ENCODE measurements at regions not wholly inside any gene's neighbourhood (a gene's known extent, or its start where the extent isn't known, plus 50 kb on each side); places are given as distances from the start of the nearest gene placed in this dataset.

DNA sequence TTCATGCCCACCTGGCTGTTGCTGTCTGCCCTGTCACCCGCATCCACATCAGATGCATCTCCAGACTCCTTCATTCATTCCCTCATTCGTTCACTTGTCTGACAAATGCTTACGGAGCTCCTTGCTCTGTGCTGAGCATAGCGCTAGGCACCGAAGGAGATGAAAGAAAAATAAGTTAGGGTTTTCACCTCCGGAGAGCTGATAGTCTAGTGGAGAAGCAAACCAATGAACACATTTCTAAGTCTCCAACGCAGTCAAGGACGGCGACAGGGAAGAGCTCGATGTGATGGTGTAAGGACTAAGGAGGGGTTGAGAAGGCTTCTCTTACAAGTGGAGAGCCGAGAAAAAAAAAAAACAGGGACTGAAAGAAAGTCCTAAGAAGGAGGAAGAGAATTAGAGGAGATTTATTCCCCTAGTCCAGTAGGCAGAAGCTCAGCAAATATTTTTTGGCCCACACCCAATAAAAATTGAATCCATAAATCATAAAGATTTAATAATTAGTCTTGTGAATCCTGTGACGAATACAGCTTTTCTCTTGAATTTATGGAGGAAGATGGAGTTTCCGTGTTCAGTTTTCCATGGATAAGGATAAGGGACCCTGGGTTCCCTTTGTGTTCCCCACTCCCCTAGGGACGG is 127.2 kb upstream of the DLG1 start:
- H3K27me3 ChIP-seq (replicated peaks; ENCODE audit: insufficient read depth): peaks cover 7% of the 10 kb centered on the region; the same call in 1 of the 2 replicates
- no peaks in the 10 kb centered on the region for H3K9me2 ChIP-seq (ENCODE audit: insufficient read depth)
- peaks cover 12% of the 10 kb centered on the region for H3K4me1 ChIP-seq (ENCODE audit: insufficient read depth)
- H3K9ac ChIP-seq: no peak overlapping the region
- H3K27ac ChIP-seq: no peak overlapping the region
- TF ChIP-seq EZH2 (IDR thresholded peaks at IDR 0.05; ENCODE audit: insufficient read depth, poor library complexity, severe bottlenecking) (no peak), EZH2phosphoT487 (IDR thresholded peaks at IDR 0.05; ENCODE audit: insufficient read depth, low read depth) (no peak)
- H3K4me2 ChIP-seq (ENCODE audit: unreplicated experiment): no peak overlapping the region
- 84 to 87% methylated on average over 14 of the region's 14 CpGs for WGBS, 2 experiments (ENCODE audit: low coverage in 1 of 2, low lambda C conversion rate in 2 of 2, missing lambda C conversion rate in 2 of 2)
- H3F3A ChIP-seq (ENCODE audit: insufficient read depth): peaks cover 1% of the 10 kb centered on the region; the same call in 1 of the 2 replicates
- H2AFZ ChIP-seq: no peak overlapping the region
- DNase-seq: no peak
- H3K4me3 ChIP-seq: no peak overlapping the region
- H3K36me3 ChIP-seq (ENCODE audit: low read depth): no peaks in the 10 kb centered on the region
- H3K79me2 ChIP-seq (ENCODE audit: insufficient read depth): no peaks in the 10 kb centered on the region
- in situ Hi-C loops (cut with MboI): no loop called here
- no peaks in the 10 kb centered on the region for H3K9me3 ChIP-seq (ENCODE audit: low read depth)
- no peaks in the 10 kb centered on the region for H4K20me1 ChIP-seq (ENCODE audit: insufficient read depth)

- Histone ChIP-seq H3F3A (ENCODE audit: insufficient read depth) (no peaks in the 10 kb centered on the region), H3K4me3 (no peak overlapping the region), H3K27me3 (replicated peaks; ENCODE audit: insufficient read depth) (peaks cover 9% of the 10 kb centered on the region), H3K9me3 (ENCODE audit: low read depth) (no peaks in the 10 kb centered on the region), H3K9ac (no peak overlapping the region), H3K36me3 (ENCODE audit: low read depth) (no peaks in the 10 kb centered on the region), H2AFZ (no peak overlapping the region), H3K4me1 (ENCODE audit: insufficient read depth) (peaks cover 11% of the 10 kb centered on the region; the same call in 1 of the 2 replicates), H3K27ac (no peak overlapping the region), H3K79me2 (ENCODE audit: insufficient read depth) (no peaks in the 10 kb centered on the region), H4K20me1 (ENCODE audit: insufficient read depth) (no peaks in the 10 kb centered on the region), H3K4me2 (ENCODE audit: unreplicated experiment) (no peak overlapping the region), H3K9me2 (ENCODE audit: insufficient read depth) (no peaks in the 10 kb centered on the region)
- WGBS, 2 experiments (ENCODE audit: low coverage in 1 of 2, low lambda C conversion rate in 2 of 2, missing lambda C conversion rate in 2 of 2): 78 to 81% methylated on average over 14 of the region's 14 CpGs
- DNase-seq: no peak
- in situ Hi-C loops (cut with MboI): no loop called here
- TF ChIP-seq EZH2phosphoT487 (IDR thresholded peaks at IDR 0.05; ENCODE audit: insufficient read depth, low read depth): no peak
- no peak for TF ChIP-seq EZH2 (IDR thresholded peaks at IDR 0.05; ENCODE audit: insufficient read depth, poor library complexity, severe bottlenecking)
Observed at GRCh38 chr3:197424674-197425484, 126.5 kb upstream of the DLG1 start.

GRCh38 chr3:197424266-197424665 is 125.9 kb upstream of the DLG1 start:
- no peak for DNase-seq
- no peaks in the 10 kb centered on the region for H3K9me2 ChIP-seq (ENCODE audit: insufficient read depth)
- H3F3A ChIP-seq (ENCODE audit: insufficient read depth): no peaks in the 10 kb centered on the region
- in situ Hi-C loops (cut with MboI): no loop called here
- H3K9me3 ChIP-seq (ENCODE audit: low read depth): no peaks in the 10 kb centered on the region
- WGBS, 2 experiments (ENCODE audit: low coverage in 1 of 2, low lambda C conversion rate in 2 of 2, missing lambda C conversion rate in 2 of 2): 79 to 82% methylated on average over 11 of the region's 11 CpGs
- no peaks in the 10 kb centered on the region for H4K20me1 ChIP-seq (ENCODE audit: insufficient read depth)
- no peak overlapping the region for H3K4me3 ChIP-seq
- H3K4me1 ChIP-seq (ENCODE audit: insufficient read depth): peaks cover 11% of the 10 kb centered on the region; the same call in 1 of the 2 replicates
- H2AFZ ChIP-seq: no peak overlapping the region
- no peaks in the 10 kb centered on the region for H3K79me2 ChIP-seq (ENCODE audit: insufficient read depth)
- H3K9ac ChIP-seq: no peak overlapping the region
- H3K27ac ChIP-seq: no peak overlapping the region
- peaks cover 15% of the 10 kb centered on the region for H3K27me3 ChIP-seq (replicated peaks; ENCODE audit: insufficient read depth)
- no peak for TF ChIP-seq EZH2phosphoT487 (IDR thresholded peaks at IDR 0.05; ENCODE audit: insufficient read depth, low read depth)
- TF ChIP-seq EZH2 (IDR thresholded peaks at IDR 0.05; ENCODE audit: insufficient read depth, poor library complexity, severe bottlenecking): no peak
- H3K36me3 ChIP-seq (ENCODE audit: low read depth): no peaks in the 10 kb centered on the region
- H3K4me2 ChIP-seq (ENCODE audit: unreplicated experiment): no peak overlapping the region

DNA sequence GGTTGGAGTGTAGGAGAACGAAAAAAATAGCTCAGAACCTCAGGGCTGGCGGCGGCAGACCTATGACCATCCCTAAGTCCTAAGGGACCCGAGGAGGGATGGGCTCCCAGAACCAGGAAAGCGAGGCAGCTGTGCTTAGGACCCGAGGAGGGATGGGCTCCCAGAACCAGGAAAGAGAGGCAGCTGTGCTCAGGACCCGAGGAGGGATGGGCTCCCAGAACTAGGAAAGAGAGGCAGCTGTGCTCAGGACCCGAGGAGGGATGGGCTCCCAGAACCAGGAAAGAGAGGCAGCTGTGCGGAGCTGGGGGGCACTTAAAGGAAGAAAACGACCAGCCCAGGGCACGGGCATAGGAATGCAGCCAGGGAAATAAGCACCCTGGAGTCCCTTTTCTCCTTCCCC is 125.0 kb upstream of the DLG1 start:
- TF ChIP-seq EZH2phosphoT487 (IDR thresholded peaks at IDR 0.05; ENCODE audit: insufficient read depth, low read depth): no peak
- no peak for TF ChIP-seq EZH2 (IDR thresholded peaks at IDR 0.05; ENCODE audit: insufficient read depth, poor library complexity, severe bottlenecking)
- Histone ChIP-seq H3K4me2 (ENCODE audit: unreplicated experiment) (no peak overlapping the region), H3K79me2 (ENCODE audit: insufficient read depth) (no peaks in the 10 kb centered on the region), H3K4me1 (ENCODE audit: insufficient read depth) (peaks cover 5% of the 10 kb centered on the region; the same call in 1 of the 2 replicates), H3K9ac (no peak overlapping the region), H3K9me3 (ENCODE audit: low read depth) (no peaks in the 10 kb centered on the region), H3K36me3 (ENCODE audit: low read depth) (no peaks in the 10 kb centered on the region), H3K4me3 (no peak overlapping the region), H2AFZ (no peak overlapping the region), H3F3A (ENCODE audit: insufficient read depth) (no peaks in the 10 kb centered on the region), H3K27ac (no peak overlapping the region), H3K27me3 (replicated peaks; ENCODE audit: insufficient read depth) (peaks cover 21% of the 10 kb centered on the region), H3K9me2 (ENCODE audit: insufficient read depth) (no peaks in the 10 kb centered on the region), H4K20me1 (ENCODE audit: insufficient read depth) (no peaks in the 10 kb centered on the region)
- DNase-seq: no peak
- in situ Hi-C loops (cut with MboI): no loop called here
- WGBS, 2 experiments (ENCODE audit: low coverage in 1 of 2, low lambda C conversion rate in 2 of 2, missing lambda C conversion rate in 2 of 2): 72 to 75% methylated on average over 10 to 11 of the region's 11 CpGs
